ENCODE measurements at regions not wholly inside any gene's neighbourhood (a gene's known extent, or its start where the extent isn't known, plus 50 kb on each side); places are given as distances from the start of the nearest gene placed in this dataset.
A peak's percentile ranks its signal among the peaks of the same experiment; 100 is the strongest.
"Not testable (repeated sequence)": the region's sequence is repeated elsewhere in the genome, so short reads cannot be mapped to it uniquely, and the experiment has no call there.

DNA sequence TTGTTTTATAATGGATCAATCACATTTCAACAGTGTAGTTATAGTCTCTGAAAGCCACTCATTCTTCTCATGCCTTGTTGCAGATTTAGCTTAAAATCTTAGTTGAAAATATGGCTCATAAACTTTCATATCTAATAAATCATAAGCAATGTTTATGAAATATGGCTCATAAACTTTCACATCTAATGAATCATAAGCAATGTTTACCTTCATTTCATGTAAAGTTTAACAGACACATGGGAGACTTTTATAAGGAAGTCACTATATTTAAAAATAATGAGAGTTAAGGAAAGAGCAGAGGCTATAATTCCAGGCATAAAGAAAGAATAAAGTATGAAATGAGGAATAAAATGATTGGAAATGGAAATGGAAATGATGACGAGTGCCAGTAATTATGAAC, 1042.1 kb downstream of the FSCB start:
- DNase-seq (ENCODE audit: low spot score) = no peak

DNA sequence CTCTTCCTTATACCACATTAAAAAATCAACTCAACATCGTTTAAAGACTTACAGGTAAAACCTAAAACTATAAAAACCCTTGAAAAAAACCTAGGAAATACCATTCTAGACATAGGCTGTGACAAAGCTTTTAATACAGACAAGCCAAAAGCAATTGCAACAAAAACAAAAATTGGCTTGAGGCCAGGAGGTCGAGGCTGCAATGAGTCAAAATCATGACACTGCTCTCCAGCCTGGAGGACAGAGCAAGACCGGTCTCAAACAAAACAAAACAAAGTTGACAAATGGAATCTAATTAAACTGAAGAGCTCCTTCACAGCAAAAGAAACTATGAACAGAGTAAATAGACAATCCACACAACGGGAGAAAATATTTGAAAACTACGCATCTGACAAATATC, 1057.8 kb downstream of the FSCB start:
- no peak for DNase-seq (ENCODE audit: low spot score)

DNA sequence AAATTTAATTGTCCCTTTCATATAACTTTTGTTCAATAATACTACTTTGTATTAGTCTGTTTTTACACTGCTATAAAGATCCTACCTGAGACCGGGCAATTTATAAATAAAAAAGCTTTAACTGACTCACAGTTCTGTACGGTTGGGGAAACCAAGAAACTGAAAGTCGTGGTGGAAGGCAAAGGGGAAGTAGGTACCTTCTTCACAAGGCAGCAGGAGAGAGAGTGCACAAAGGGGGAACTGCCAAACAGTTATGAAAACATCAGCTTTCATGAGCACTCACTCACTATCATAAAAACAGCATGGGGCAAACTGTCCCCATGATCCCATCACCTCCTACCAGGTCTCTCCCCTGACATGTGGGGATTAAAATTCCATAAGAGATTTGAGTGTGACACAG, 1069.0 kb downstream of the FSCB start:
- no peak for DNase-seq (ENCODE audit: low spot score)

DNA sequence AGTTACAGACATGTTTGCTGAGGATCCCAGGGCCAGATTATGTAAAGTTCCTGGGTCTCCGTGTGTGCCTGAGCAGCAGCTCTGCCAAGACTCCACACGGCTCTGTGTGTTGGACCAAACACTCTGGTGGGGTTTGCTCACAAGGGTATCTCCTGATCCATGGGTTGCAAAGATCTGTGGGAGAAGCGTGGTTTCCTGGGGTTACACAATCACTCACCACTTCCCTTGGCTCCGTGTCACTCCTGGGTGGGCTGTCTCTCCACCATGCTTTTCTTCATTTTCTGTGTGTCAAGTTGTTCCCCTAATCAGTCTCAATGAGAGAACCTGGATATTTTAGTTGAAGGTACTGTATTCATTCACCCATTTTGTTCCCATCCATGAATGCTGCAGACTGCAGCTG, 1088.8 kb downstream of the FSCB start:
- DNase-seq (ENCODE audit: low spot score) = no peak

DNA sequence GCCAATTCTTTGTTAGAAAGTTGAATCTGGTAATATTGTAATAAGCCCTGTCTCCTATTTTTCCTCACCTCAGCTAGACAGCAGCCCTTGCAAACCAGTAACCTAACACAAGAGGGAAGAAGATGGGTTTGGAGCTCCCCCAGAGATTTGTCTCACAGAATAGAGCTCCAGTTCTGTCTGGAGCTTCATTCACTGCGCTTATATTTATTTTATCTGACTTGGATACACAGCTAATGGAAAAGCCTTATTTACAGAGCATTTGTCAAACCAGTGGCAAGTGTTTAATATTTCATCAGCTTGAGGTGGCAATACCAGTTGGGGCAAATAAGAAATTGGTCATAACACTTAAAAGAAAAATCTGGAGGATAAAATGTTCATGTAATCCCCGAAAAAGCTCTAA, 1094.0 kb downstream of the FSCB start:
- no peak for DNase-seq (ENCODE audit: low spot score)

DNA sequence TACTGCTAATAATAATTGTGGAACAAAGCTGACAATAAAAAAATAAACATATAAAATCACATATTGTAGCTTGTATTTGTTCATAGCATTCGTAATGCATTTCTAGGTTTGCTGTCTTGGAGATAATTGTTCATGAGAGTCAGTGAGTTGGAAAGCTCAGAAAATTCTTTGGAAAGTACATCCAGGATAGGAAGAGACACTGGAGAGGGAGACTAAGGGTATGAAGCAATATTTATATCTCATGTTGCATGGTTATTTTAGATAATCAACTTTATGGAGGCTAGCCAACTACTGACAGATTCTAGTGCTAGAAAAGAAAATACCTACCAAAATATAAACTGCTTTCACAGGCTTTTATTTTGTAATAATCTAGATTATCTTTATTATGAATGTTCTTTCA, 1095.2 kb downstream of the FSCB start:
- DNase-seq (ENCODE audit: low spot score) = peak; percentile 78

DNA sequence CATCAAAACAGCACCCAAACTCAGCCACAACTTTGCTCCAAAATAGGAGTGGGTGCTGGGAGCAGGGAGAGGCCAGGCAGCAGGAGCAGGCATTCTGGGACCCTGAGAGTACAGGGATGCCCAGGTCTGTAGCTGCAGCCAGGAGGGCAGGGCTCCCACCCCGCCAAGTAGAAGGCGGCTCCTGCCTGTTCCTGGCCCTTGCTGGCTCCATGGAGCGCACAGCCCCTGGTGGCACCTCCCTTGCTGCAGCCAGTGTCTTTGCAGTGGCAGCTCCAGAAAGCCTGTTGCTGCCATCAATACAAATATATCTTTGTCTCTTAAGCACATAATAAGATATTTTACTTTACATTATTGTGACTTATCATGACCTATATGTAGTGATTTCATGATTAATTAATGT, 1096.5 kb downstream of the FSCB start:
- DNase-seq (ENCODE audit: low spot score) = no peak

DNA sequence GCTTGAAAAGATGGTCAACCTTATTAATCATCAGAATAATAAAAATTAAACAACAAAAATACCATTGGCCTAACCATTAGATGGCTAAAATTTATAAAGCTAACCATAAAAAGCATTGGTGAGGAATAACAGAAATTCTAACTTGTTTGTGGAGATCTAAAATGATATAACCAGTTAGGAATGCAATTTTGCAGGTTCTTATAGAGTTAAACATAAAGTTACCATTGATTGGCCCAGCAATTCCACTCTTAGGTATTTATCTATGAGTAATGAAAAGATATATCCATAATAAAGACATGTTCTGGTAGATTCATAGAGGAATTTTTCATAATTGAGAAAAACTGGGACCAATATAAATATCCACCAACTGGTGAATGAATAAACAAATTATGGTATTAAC, 1098.6 kb downstream of the FSCB start:
- DNase-seq (ENCODE audit: low spot score) = no peak

DNA sequence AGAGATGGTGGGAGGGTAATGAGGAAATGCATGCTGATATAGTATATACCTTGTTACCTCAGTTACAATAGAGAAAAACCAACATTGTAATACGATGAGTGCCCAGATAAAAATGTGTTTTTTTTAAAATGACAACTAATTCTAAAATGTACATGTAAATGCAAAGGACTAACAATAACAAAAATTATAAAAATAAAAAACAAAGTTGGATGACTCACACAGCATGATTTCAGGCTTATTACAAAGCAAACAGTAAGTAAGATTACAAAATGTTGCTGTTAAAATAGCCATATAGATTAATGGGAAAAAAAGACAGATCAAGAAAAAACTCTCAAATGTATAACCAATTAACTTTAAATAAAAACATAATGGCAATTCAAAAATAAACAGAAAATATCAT, 1099.4 kb downstream of the FSCB start:
- DNase-seq (ENCODE audit: low spot score) = no peak

DNA sequence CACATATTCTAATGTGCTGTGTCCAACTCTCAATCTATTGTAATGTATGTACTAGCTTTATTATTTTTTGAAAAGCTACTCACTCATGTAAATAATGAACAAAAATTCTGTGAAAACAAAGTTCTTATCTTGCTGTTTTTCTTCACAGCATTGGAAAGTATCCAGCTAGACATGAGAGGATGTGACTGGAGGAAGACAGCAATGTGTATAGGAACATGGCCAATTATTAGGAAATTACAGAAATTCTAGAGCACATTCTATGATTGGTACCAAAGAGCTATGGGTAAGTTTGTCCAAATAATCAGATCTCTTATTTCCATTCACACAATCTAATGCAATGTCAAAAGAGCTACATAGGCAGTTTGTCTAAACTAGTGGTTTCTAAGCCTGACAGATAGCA, 1100.2 kb downstream of the FSCB start:
- DNase-seq (ENCODE audit: low spot score) = no peak

DNA sequence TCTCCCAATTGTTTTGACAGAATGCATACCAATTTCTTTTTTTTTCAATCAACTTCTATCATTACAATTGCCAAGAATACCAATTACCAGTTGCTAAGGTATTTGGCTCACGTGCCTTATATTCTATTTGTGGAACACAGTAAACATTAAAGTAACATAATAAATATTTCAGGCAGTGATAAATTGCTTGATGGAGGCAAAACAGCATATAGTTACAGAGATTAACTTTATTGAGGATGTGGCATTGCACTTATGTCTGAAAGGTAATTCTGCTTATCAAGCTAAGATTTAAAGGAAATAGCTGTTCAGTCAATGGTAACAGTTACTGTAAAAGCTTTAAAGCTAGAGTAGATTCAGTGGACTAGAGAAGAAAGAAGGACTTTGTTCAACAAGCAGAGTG, 1107.8 kb downstream of the FSCB start:
- DNase-seq (ENCODE audit: low spot score) = no peak

DNA sequence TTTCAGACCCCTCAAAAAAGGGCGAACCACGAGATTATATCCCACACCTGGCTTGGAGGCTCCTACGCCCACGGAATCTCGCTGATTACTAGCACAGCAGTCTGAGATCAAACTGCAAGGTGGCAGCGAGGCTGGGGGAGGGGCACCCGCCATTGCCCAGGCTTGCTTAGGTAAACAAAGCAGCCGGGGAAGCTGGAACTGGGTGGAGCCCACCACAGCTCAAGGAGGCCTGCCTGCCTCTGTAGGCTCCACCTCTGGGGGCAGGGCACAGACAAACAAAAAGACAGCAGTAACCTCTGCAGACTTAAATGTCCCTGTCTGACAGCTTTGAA, 1136.6 kb downstream of the FSCB start:
- not testable (repeated sequence) for DNase-seq (ENCODE audit: low spot score)

DNA sequence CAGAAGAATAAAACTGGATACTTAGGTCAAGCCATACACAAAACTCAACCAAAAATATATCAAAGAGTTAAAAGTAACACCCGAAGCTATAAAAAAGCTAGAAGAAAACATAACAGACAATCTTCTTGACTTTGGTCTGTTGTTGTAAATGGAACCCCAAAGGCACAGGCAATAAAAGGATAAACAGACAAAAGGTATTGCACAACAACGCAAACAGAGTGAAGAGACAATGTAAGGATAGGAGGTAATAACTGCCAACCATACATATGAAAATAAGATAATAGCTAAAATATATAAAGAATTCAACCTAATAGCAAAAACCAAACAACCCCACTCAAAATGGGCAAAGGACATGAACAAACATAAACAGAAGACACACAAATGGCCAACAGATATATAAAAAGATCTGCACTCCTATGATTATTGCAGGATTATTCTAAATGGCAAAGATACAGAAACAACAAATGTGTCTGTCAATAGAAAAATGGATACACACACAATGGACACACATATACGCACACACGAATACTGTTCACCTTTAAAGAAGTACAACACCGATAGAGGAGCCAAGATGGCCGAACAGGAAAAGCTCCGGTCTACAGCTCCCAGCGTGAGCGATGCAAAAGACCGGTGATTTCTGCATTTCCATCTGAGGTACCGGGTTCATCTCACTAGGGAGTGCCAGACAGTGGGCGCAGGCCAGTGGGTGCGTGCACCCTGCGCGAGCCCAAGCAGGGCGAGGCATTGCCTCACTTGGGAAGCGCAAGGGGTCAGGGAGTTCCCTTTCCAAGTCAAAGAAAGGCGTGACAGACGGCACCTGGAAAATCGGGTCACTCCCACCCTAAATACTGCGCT, 1137.1 kb downstream of the FSCB start:
- no peak for DNase-seq (ENCODE audit: low spot score)

DNA sequence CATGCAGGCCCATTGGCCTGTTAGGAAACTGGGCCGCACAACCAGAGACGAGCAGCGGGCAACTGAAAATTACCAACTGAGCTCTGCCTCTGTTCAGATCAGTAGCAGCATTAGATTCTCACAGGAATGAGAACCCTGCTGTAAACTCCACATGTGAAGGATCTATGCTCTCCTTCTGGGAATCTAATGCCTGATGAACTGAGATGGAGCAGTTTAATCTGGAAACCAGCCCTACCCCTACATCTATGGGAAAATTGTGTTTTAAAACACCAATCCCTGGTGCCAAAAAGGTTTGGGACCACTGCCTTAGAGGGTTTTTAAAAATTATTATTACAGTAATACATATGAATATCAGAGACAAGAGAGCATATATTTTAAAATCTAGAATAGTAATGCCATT, 1144.5 kb downstream of the FSCB start:
- DNase-seq (ENCODE audit: low spot score) = no peak

DNA sequence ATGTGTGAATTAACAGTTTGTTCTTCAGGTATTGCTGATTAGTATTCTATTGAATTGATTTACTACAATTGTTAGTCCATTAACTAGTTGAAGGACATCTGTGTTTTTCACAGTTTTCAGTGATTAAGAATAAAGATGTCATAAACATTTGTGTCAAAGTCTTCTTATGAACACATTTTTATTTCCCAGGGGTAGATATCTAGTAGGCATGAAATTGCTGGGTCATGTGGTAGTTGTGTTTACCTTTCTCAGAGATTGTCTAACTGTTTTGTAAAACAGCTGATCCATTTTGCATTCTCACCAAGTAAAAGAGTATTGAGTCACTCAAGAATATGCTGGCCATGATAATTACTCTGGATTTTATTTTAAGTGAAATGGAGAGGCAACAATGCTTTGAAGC, 1145.3 kb downstream of the FSCB start:
- no peak for DNase-seq (ENCODE audit: low spot score)

DNA sequence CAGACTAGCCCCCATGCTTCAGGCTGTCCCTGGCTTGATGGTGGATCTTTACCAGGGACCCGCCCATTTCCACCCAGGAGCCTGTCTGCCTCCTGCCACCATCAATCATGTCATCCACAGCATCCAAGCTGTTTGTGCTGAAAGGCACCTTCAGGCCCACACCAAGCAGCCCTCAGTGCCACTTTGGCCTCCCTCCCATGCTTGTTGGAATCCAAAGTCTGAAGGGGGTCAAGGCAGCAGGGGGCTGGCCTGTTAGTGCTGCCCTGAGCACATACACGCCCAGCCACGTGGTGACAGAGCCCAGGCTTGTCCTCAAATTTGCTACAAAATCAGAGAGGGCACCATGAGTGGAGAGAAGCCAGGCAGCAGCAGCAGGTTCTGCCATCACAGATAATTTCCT, 1146.8 kb downstream of the FSCB start:
- DNase-seq (ENCODE audit: low spot score) = no peak

DNA sequence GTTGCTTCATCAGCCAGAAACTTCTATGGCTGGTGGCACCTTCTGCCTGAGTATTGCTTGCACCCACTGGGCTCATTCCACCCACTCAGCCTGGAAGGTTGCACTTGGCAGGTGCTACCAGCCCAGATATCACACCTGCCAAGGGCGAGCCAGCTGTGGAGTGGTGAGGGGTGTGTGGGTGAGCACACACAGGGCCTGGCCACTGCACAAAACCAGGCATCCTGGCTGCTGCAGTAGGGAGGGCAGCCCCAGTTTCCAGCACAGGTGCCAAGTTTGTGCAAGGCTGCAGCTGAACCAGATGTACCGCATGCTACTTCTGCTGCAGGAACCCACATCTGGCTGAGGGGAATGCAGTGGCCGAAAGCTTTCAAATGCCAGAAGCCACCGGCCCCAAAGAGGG, 1147.8 kb downstream of the FSCB start:
- no peak for DNase-seq (ENCODE audit: low spot score)

DNA sequence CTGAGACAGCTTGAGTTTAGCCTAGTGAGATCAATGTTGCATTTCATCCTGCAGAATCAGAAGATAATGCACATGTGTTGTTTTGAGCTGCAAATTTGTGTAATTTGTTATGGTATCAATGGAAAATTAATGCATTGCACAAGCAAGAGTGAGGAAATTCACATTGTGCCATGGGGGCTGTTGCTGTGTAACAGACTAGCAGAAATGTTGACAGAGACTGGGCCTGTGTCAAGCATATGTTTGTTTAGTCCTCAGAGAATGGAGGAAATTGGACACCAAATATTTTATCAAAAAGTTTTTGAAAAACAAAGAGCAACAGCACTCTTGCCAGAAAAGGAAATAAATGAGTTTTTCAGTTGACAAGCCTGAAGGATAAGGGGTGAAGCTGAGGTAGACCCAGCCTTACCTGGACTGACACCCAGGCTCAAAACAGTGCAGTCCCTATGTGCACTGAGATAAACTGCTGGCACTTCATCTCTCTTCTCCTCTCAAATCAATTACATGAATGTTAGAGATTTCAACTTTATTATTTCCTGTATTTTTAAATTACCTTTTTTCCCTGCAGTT, 1150.0 kb downstream of the FSCB start:
- DNase-seq (ENCODE audit: low spot score) = no peak

DNA sequence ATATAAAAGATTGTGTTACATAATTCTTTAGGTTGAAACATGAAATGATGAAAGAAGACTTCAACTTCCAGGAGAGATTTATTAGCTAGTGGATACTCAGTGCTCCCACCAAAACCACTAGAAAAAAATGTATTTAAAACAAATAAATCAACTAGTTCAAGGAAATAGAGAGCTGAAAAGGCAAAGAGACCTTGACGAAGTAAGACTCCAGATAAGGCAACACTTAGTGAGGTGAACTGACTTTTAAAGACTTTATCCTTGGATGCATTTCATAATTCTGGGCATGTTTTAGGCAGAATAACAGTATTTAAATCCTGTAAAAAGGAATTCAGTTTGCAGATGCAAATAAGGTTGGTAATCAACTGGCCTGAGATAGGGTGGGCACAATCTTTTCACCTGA, 1150.7 kb downstream of the FSCB start:
- no peak for DNase-seq (ENCODE audit: low spot score)

DNA sequence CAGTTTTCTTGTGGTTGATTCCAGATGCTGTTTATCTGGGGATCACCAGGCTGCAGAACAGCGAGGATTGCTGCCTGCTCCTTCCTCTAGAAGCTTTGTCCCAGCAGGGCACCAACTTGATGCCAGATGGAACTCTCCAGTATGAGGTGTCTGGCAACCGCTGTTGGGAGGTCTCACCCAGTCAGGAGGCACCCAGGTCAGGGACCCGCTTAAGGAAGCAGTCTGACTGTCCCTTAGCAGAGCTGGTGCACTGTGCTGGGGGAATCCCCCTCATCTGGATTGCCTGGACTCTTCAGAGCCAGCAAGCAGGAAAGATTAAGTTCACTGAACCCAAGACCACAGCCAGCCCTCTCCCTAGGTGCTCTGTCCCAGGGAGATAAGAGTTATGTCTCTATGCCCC, 1165.2 kb downstream of the FSCB start:
- no peak for DNase-seq (ENCODE audit: low spot score)

DNA sequence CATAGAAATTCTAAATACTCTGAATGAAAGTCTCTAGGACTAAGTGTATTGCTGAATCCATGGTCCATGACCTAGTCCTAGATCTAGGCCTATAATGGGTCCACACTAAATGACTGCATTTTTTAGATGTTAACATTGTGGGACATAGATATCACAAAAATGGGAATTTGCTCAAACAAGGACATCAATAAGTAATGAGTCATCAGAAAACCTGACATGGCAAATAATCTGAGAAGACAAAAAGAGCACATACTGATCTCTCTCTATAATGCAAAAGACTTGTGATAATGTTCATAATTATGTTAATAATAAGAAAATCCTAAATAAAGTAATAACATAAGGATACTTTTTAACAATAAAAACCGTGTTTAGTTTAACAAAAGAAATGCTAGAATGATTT, 1168.4 kb downstream of the FSCB start:
- DNase-seq (ENCODE audit: low spot score) = no peak

DNA sequence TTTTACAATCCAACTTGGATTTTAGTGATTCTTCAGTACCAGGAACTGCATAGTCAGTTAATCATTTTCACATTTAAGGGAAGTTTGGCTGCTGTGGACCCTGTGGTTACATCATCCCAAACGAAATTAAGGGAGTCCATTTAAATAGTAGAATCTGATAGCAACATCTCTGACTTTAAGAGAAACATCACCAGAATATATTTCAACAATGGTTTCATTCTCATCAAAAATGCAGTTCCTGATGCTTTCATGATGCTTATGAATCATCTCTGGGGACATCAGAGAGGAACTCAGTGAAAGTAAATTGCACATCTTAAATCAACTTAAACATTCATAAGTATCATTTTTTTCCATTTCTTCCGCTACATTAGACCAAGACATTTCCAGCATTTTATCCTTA, 1170.7 kb downstream of the FSCB start:
- DNase-seq (ENCODE audit: low spot score) = no peak

DNA sequence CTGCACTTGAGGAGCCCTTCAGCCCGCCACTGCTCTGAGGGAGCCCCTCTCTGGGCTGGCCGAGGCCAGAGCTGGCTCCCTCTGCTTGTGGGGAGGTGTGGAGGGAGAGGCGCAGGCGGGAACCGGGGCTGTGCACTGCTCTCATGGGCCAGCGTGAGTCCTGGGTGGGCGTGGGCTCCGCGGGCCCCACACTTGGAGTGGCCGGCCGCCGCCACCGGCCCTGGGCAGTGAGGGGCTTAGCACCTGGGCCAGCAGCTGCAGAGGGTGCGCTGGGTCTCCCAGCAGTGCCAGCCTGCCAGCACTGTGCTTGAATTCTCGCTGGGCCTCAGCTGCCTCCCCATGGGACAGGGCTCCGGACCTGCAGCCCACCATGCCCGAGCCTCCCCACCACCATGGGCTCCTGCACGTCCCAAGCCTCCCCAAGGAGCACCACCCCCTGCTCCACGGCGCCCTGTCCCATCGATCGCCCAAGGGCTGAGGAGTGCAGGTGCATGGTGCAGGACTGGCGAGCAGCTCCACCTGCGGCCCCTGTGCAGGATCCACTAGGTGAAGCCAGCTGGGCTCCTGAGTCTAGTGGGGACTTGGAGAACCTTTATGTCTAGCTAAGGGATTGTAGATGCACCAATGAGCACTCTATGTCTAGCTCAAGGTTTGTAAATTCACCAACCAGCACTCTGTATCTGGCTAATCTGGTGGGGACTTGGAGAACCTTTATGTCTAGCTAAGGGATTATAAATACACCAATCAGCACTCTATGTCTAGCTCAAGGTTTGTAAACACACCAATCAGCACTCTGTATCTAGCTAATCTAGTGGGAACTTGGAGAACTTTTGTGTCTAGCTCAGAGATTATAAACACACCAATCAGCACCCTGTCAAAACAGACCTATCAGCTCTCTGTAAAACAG, 1180.3 kb downstream of the FSCB start:
- not testable (repeated sequence) for DNase-seq (ENCODE audit: low spot score)

All from umbilical cord (tissue), 1 donor.